Smooth muscle cell (in vitro differentiated cells): ENCODE measurements at regions not wholly inside any gene's neighbourhood (a gene's known extent, or its start where the extent isn't known, plus 50 kb on each side); places are given as distances from the start of the nearest gene placed in this dataset.

ENCODE experiments used
- DNase-seq: peaks from one replicate; lab custom pipeline; 2025; ENCODE audit not compliant: unreplicated experiment; lab: John Stamatoyannopoulos, UW
- H2AFZ ChIP-seq: fragments of 200-600 bp; sonication (generic); 2 replicates; pipeline ENCODE4 v1.6.0; 2016; ENCODE audit warnings: antibody characterized with exemption, low read depth, mild to moderate bottlenecking
- H3F3A ChIP-seq: fragments of 200-600 bp; sonication (generic); 2 replicates; pipeline ENCODE4 v1.6.0; 2017; ENCODE audit warnings: antibody characterized with exemption, low read depth
- H3K27ac ChIP-seq: fragments of 200-600 bp; sonication (generic); 2 replicates; pipeline ENCODE4 v1.5.1; 2016; ENCODE audit warnings: low read depth, mild to moderate bottlenecking
- H3K27me3 ChIP-seq: fragments of 200-600 bp; sonication (generic); 2 replicates; pipeline ENCODE4 v1.6.1; 2016; ENCODE audit warnings: low read depth, mild to moderate bottlenecking
- H3K36me3 ChIP-seq: fragments of 200-600 bp; sonication (generic); 2 replicates; pipeline ENCODE4 v1.5.1; 2016; ENCODE audit warnings: low read depth
- H3K4me1 ChIP-seq: fragments of 200-600 bp; sonication (generic); 2 replicates; pipeline ENCODE4 v1.5.1; 2016; ENCODE audit warnings: low read depth
- H3K4me2 ChIP-seq: fragments of 200-600 bp; sonication (generic); 2 replicates; pipeline ENCODE4 v1.6.0; 2016; ENCODE audit warnings: mild to moderate bottlenecking
- H3K4me3 ChIP-seq: fragments of 200-600 bp; sonication (generic); 2 replicates; pipeline ENCODE4 v1.5.1; 2016; ENCODE audit warnings: mild to moderate bottlenecking
- H3K79me2 ChIP-seq: fragments of 200-600 bp; sonication (generic); 2 replicates; pipeline ENCODE4 v1.6.0; 2016; ENCODE audit warnings: low read depth, mild to moderate bottlenecking
- H3K9ac ChIP-seq: fragments of 200-600 bp; sonication (generic); 2 replicates; pipeline ENCODE4 v1.6.0; 2016; ENCODE audit warnings: low read depth
- H3K9me3 ChIP-seq: fragments of 200-600 bp; sonication (generic); replicated peaks from 2 replicates; pipeline ENCODE4 v1.5.1; 2016; ENCODE audit warnings: low read depth
- H4K20me1 ChIP-seq: fragments of 200-600 bp; sonication (generic); 2 replicates; pipeline ENCODE4 v1.6.0; 2016; ENCODE audit warnings: low read depth
- WGBS: methylation state at CpG from one replicate; pipeline ENCODE4 v1.1.7; 2016; ENCODE audit warnings: low lambda C conversion rate; 5-methylcytosine and 5-hydroxymethylcytosine counted together
- TF ChIP-seq, protein P1 (sequence below): fragments of 200-600 bp; sonication (generic); IDR thresholded peaks from 2 replicates; pipeline ENCODE4 v1.5.1; 2017; ENCODE audit warnings: borderline replicate concordance, mild to moderate bottlenecking, antibody characterized with exemption; ENCODE audit not compliant: insufficient read depth, poor library complexity, severe bottlenecking

GRCh38 chr15:79513417-79513816, 81.3 kb downstream of the MINAR1 start:
- Histone ChIP-seq H3K4me2 (no peak overlapping the region), H3K36me3 (no peaks in the 10 kb centered on the region), H3K4me3 (no peak overlapping the region), H3F3A (no peaks in the 10 kb centered on the region), H3K27me3 (no peaks in the 10 kb centered on the region), H2AFZ (no peak overlapping the region), H3K9ac (no peak overlapping the region), H3K9me3 (no peaks in the 10 kb centered on the region), H3K79me2 (no peaks in the 10 kb centered on the region), H3K4me1 (no peaks in the 10 kb centered on the region), H4K20me1 (no peaks in the 10 kb centered on the region), H3K27ac (no peak overlapping the region)
- WGBS = 98% methylated on average over 8 of the region's 8 CpGs
- DNase-seq = no peak
- TF ChIP-seq, protein P1, sequence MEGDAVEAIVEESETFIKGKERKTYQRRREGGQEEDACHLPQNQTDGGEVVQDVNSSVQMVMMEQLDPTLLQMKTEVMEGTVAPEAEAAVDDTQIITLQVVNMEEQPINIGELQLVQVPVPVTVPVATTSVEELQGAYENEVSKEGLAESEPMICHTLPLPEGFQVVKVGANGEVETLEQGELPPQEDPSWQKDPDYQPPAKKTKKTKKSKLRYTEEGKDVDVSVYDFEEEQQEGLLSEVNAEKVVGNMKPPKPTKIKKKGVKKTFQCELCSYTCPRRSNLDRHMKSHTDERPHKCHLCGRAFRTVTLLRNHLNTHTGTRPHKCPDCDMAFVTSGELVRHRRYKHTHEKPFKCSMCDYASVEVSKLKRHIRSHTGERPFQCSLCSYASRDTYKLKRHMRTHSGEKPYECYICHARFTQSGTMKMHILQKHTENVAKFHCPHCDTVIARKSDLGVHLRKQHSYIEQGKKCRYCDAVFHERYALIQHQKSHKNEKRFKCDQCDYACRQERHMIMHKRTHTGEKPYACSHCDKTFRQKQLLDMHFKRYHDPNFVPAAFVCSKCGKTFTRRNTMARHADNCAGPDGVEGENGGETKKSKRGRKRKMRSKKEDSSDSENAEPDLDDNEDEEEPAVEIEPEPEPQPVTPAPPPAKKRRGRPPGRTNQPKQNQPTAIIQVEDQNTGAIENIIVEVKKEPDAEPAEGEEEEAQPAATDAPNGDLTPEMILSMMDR = no peak

GRCh38 chr15:79513940-79514339, 81.8 kb downstream of the MINAR1 start:
- TF ChIP-seq, protein P1 = no peak
- Histone ChIP-seq H3K4me1 (no peaks in the 10 kb centered on the region), H2AFZ (no peak overlapping the region), H3F3A (no peaks in the 10 kb centered on the region), H3K27me3 (no peaks in the 10 kb centered on the region), H3K79me2 (no peaks in the 10 kb centered on the region), H3K27ac (no peak overlapping the region), H3K4me2 (no peak overlapping the region), H3K9ac (no peak overlapping the region), H3K4me3 (no peak overlapping the region), H3K9me3 (no peaks in the 10 kb centered on the region), H3K36me3 (no peaks in the 10 kb centered on the region), H4K20me1 (no peaks in the 10 kb centered on the region)
- DNase-seq = no peak
- 96% methylated on average over 5 of the region's 5 CpGs for WGBS

GRCh38 chr15:79515300-79516027, 83.3 kb downstream of the MINAR1 start:
- 87% methylated on average over 7 of the region's 7 CpGs for WGBS
- Histone ChIP-seq H3K4me1 (no peaks in the 10 kb centered on the region), H4K20me1 (no peaks in the 10 kb centered on the region), H2AFZ (no peak overlapping the region), H3K4me2 (no peak overlapping the region), H3F3A (no peaks in the 10 kb centered on the region), H3K27ac (no peak overlapping the region), H3K36me3 (no peaks in the 10 kb centered on the region), H3K9ac (no peak overlapping the region), H3K79me2 (no peaks in the 10 kb centered on the region), H3K27me3 (no peaks in the 10 kb centered on the region), H3K9me3 (no peaks in the 10 kb centered on the region), H3K4me3 (no peak overlapping the region)
- DNase-seq = no peak
- TF ChIP-seq, protein P1 = no peak

DNA sequence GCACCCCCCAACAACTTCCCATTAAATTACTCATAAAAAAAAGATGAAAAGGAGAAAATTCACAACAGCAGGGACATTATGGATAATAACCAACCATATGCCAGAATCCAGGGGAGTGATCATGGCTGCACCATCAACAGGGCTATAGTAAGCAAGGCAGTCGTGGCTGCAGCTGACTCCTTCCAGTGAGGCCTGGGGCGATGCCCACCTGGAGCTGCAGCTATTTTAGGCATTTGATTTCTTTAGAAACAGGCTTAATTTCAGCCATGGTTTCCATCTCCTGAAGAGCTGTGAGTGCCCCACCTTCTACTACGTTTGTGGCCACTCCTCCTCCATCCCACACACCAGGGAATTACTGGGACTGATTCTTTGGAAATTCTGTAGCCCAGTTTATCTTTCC, 84.0 kb downstream of the MINAR1 start:
- Histone ChIP-seq H3K36me3 (no peaks in the 10 kb centered on the region), H3K4me3 (no peak overlapping the region)
- WGBS = 36% methylated on average over 3 of the region's 3 CpGs

More for the DNA sequence above, 84.0 kb downstream of the MINAR1 start:
- DNase-seq = no peak
- Histone ChIP-seq H3K4me2 (no peak overlapping the region), H3K79me2 (no peaks in the 10 kb centered on the region), H3K9me3 (no peaks in the 10 kb centered on the region), H3F3A (no peaks in the 10 kb centered on the region), H3K27ac (no peak overlapping the region), H3K4me1 (no peaks in the 10 kb centered on the region), H2AFZ (no peak overlapping the region), H3K9ac (no peak overlapping the region), H4K20me1 (no peaks in the 10 kb centered on the region), H3K27me3 (no peaks in the 10 kb centered on the region)
- TF ChIP-seq, protein P1 = no peak
